ENCODE measurements at regions not wholly inside any gene's neighbourhood (a gene's known extent, or its start where the extent isn't known, plus 50 kb on each side); places are given as distances from the start of the nearest gene placed in this dataset.

- no peak for TF ChIP-seq CTCF (IDR thresholded peaks at IDR 0.05; ENCODE audit: low read length)
- TF ChIP-seq EZH2 (IDR thresholded peaks at IDR 0.05; ENCODE audit: borderline replicate concordance, low read length), result no peak
Observed at GRCh38 chr11:120012245-120012644, 125.7 kb downstream of the TRIM29 start.

Data from OCI-LY1 (cell line).